Ovary (tissue), 7 donors: ENCODE measurements at regions not wholly inside any gene's neighbourhood (a gene's known extent, or its start where the extent isn't known, plus 50 kb on each side); places are given as distances from the start of the nearest gene placed in this dataset.

Experiments
- DNase-seq, 5 donors: peaks; one replicate each; pipeline ENCODE4 v3.0.0-alpha.2; 2019 to 2020
- H3K27ac ChIP-seq, 2 donors: fragments of 200-600 bp; one replicate each; pipeline versions ENCODE4 v1.5.1 to v1.8.0; 2019 to 2022
- H3K27me3 ChIP-seq: fragments of 200-600 bp; one replicate; pipeline ENCODE4 v1.8.0; 2022
- H3K36me3 ChIP-seq: fragments of 200-600 bp; sonication (generic); one replicate; pipeline ENCODE4 v1.5.1; 2019
- H3K4me1 ChIP-seq: one replicate; pipeline ENCODE4 v1.8.1; 2013; ENCODE audit warnings: mild to moderate bottlenecking, moderate library complexity; ENCODE audit not compliant: insufficient read depth
- H3K4me3 ChIP-seq: fragments of 200-600 bp; sonication (generic); one replicate; pipeline ENCODE4 v1.5.1; 2017
- H3K9me3 ChIP-seq, 2 donors: fragments of 200-600 bp in 1 of 2; sonication (generic) in 1 of 2; one replicate each; pipeline versions ENCODE4 v1.5.1 to v1.8.1; 2013 to 2019; ENCODE audit warnings: mild to moderate bottlenecking in 1 of 2, moderate library complexity in 1 of 2
- EP300 ChIP-seq: sonication (generic); formaldehyde crosslinking; IDR thresholded peaks from one replicate; pipeline ENCODE4 v1.6.1; 2017; ENCODE audit warnings: antibody characterized with exemption
- POLR2A ChIP-seq: fragments of 450-650 bp; IDR thresholded peaks from one replicate; pipeline ENCODE4 v1.6.1; 2017; ENCODE audit warnings: antibody characterized with exemption, mild to moderate bottlenecking, moderate library complexity
- WGBS, 3 donors: extraction: QIAGEN DNeasy Blood & Tissue Kit in 1 of 3; methylation state at CpG; one replicate each; pipeline versions ENCODE4 v1.1.5 to v1.1.7; 2013 to 2017; 5-methylcytosine and 5-hydroxymethylcytosine counted together
- intact Hi-C, 4 donors: fragments of 100-400 bp; cut with DNase I; formaldehyde crosslinking; loops; one replicate each; pipeline versions ENCODE4 v1.11.0 to v1.15.1; 2022 to 2023
- TF ChIP-seq, protein P1 (sequence below), 3 donors: fragments of 450-650 bp in 2 of 3; fragments of 200-600 bp in 1 of 3; IDR thresholded peaks; one replicate each; pipeline versions ENCODE4 v1.5.1 to v1.8.0; 2016 to 2022; ENCODE audit warnings: antibody characterized with exemption in 3 of 3, mild to moderate bottlenecking in 1 of 3
- donor health status: DM: no; HTN: no; CAD: no; lungs with moderate emphysema.
- donor health status: DM: no; HTN: no; CAD: no.
- donor health status: Bipolar disorder and iron deficiency.
- donor health status: DM: no; HTN: no; CAD: no.
- donor health status: DM: yes; HTN: yes; CAD: no.

DNA sequence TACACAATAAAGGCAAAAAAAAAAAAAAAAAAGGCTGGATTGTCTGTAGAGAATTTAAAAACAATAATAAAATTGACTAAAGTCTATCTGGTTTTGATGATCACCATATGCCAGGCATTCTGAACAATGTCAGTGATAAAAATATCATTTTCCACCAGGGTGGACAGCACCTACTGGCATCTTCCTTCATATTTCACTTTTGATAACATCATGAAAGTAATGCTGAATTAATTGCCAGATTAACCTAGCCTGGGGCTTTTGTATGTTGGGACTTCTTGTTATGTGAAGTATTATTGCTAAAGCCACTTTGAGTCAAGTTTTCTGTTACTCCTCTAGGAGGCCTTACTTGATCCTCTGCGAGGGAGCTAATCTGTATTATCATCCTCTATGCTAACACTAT is 73.8 kb upstream of the FAM98A start:
- Histone ChIP-seq H3K4me3 (no peak overlapping the region), H3K36me3 (no peaks in the 10 kb centered on the region), H3K4me1 (no peaks in the 10 kb centered on the region), H3K9me3 (no peaks in the 10 kb centered on the region), H3K27ac (no peak overlapping the region), H3K27me3 (no peaks in the 10 kb centered on the region)
- TF ChIP-seq POLR2A (no peak), EP300 (no peak)
- TF ChIP-seq, protein P1, sequence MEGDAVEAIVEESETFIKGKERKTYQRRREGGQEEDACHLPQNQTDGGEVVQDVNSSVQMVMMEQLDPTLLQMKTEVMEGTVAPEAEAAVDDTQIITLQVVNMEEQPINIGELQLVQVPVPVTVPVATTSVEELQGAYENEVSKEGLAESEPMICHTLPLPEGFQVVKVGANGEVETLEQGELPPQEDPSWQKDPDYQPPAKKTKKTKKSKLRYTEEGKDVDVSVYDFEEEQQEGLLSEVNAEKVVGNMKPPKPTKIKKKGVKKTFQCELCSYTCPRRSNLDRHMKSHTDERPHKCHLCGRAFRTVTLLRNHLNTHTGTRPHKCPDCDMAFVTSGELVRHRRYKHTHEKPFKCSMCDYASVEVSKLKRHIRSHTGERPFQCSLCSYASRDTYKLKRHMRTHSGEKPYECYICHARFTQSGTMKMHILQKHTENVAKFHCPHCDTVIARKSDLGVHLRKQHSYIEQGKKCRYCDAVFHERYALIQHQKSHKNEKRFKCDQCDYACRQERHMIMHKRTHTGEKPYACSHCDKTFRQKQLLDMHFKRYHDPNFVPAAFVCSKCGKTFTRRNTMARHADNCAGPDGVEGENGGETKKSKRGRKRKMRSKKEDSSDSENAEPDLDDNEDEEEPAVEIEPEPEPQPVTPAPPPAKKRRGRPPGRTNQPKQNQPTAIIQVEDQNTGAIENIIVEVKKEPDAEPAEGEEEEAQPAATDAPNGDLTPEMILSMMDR (IDR thresholded peaks at IDR 0.05), result no peak
- intact Hi-C loops, result no loop called here
- WGBS, 3 donors, result 64 to 74% (median 74%) methylated on average over 1 of the region's 1 CpG
- no peak for DNase-seq

DNA sequence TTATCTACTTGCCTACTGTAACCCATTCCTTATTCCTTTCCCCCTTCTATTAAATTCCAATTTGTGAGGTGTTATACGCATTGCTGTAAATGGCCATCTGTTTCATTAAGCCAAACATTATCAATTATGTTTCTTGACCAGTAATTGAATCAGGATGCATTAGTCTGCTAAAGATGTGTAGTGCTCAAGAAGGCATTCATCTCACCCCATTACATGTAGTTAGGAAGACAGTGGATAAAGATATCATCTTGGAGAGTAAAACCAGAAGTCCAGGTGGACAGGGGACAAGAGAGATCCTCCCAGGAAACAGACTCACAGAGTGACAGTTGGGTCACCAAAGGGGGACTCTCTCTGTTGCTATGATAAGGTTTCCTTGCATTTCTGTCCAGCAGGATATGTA is 73.3 kb upstream of the FAM98A start:
- Histone ChIP-seq H3K9me3 (no peaks in the 10 kb centered on the region), H3K27ac (no peak overlapping the region), H3K4me1 (no peaks in the 10 kb centered on the region), H3K4me3 (no peak overlapping the region), H3K36me3 (no peaks in the 10 kb centered on the region), H3K27me3 (no peaks in the 10 kb centered on the region)
- intact Hi-C loops, result no loop called here
- DNase-seq, result no peak
- WGBS, 3 donors, result 94 to 98% (median 95%) methylated on average over 1 of the region's 1 CpG
- TF ChIP-seq POLR2A (no peak), EP300 (no peak)
- TF ChIP-seq, protein P1 (IDR thresholded peaks at IDR 0.05), result no peak

DNA sequence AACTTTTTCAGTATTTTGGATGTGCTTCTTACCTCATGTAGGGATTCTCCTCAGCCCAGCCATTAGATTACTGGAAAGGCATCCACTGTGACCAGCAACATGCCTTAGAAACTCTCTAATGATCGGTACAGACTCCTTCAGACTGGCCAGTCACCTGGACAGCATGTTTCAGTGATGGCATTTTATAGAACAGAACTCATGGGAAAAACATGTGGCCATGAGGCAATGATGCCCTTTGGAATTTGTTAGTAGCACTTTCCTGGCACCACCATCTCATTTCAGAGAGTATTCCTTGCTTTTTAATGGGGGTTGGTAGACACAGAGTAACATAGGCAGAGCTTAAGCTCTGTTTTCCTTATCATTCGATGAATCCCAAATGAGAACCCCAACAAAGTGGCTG is 72.1 kb upstream of the FAM98A start:
- no peaks in the 10 kb centered on the region for H3K9me3 ChIP-seq
- intact Hi-C loops, result no loop called here
- H3K36me3 ChIP-seq, result no peaks in the 10 kb centered on the region
- no peaks in the 10 kb centered on the region for H3K27me3 ChIP-seq
- WGBS, 3 donors, result 91 to 93% (median 92%) methylated on average over 2 of the region's 2 CpGs
- no peak for TF ChIP-seq EP300
- TF ChIP-seq, protein P1 (IDR thresholded peaks at IDR 0.05), result no peak
- no peak for TF ChIP-seq POLR2A
- no peak overlapping the region for H3K4me3 ChIP-seq
- no peak for DNase-seq
- no peak overlapping the region for H3K27ac ChIP-seq
- no peaks in the 10 kb centered on the region for H3K4me1 ChIP-seq

DNA sequence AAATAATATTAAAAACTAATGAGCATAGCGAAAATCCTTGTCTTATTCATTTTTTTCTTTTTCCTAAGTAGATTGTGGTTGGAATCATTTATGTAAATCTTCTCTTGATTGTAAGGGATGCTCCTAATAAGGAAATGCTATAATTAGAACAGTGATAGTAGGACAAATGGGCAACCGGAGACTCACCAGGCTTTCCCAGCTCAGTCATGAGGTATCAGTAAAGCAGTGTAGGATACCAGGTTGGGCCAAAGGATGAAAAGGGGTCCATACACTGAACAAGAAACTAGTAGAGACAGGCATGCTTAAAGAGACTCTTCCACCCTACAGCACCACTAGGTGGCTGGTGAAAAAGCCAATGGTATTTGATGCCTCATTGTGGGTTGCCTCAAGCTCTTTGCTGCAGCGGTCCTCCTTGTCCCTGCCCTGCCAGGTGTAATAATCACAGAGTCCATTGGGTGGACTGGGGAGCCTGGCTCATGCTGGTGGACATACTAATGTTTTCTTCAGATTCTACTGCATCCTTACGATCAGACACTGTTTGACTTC is 71.4 kb upstream of the FAM98A start:
- 80 to 82% (median 80%) methylated on average over 4 of the region's 4 CpGs for WGBS, 3 donors
- DNase-seq, result no peak
- Histone ChIP-seq H3K4me3 (no peak overlapping the region), H3K27me3 (no peaks in the 10 kb centered on the region), H3K27ac (no peak overlapping the region), H3K4me1 (no peaks in the 10 kb centered on the region), H3K36me3 (no peaks in the 10 kb centered on the region), H3K9me3 (peaks cover 0 to under 1% of the 10 kb centered on the region in 2 donors)
- TF ChIP-seq POLR2A (no peak), EP300 (no peak)
- TF ChIP-seq, protein P1 (IDR thresholded peaks at IDR 0.05), result no peak
- intact Hi-C loops, result no loop called here
